ENCODE measurements at regions not wholly inside any gene's neighbourhood (a gene's known extent, or its start where the extent isn't known, plus 50 kb on each side); places are given as distances from the start of the nearest gene placed in this dataset.

- no peak for TF ChIP-seq REST (IDR thresholded peaks at IDR 0.05; ENCODE audit: insufficient read depth in 1 of 2, low read depth in 2 of 2, low read length in 2 of 2)
- no peak for TF ChIP-seq TAF1 (IDR thresholded peaks at IDR 0.05; ENCODE audit: borderline replicate concordance, insufficient read depth, low read length)
- no peak for TF ChIP-seq POLR2AphosphoS5 (IDR thresholded peaks at IDR 0.05; ENCODE audit: low read depth, low read length)
- TF ChIP-seq FOXP2 (optimal IDR thresholded peaks at IDR 0.05; ENCODE audit: borderline replicate concordance, extremely low read depth, extremely low read length, insufficient read depth): no peak
- TF ChIP-seq SIN3A (IDR thresholded peaks at IDR 0.05; ENCODE audit: borderline replicate concordance, insufficient read depth, low read length): no peak
These were observed 140.9 kb upstream of the CYP1B1 start for GRCh38 chr2:38216886-38217285.

Data from PFSK-1 (cell line).